Hepatic stellate cell (primary cell): ENCODE measurements at regions not wholly inside any gene's neighbourhood (a gene's known extent, or its start where the extent isn't known, plus 50 kb on each side); places are given as distances from the start of the nearest gene placed in this dataset.
"Not testable (repeated sequence)": the region's sequence is repeated elsewhere in the genome, so short reads cannot be mapped to it uniquely, and the experiment has no call there.

Source experiments
- DNase-seq: peaks from one replicate; pipeline ENCODE4 v3.0.0; 2011; ENCODE audit warnings: low spot score

DNA sequence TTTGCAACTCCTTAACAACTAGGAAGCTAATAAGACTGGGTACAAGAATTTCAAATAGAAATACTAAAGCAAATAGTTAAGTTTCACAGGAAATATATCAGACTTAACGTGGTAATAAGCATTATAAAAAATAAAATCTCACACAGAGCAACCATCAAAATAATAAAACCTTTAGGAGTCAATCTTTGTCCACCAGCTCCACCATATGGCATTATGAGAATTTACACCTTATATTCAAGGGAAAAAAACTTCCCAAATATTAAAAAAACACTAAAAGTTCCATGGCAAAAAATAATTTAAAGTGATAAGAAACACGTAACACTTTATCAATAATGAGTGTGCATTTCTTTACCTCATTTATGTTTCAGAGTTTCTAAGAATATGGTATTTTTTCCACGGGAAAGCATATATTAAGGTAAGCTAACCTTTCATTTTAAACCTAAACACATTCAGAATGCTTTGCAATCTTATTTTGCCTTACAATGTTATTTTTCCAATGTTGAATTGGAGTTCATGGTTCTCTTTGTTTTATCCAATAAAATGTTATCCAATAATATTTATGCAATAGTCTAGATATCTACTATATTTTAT is 423.2 kb upstream of the SGCG start:
- no peak for DNase-seq

DNA sequence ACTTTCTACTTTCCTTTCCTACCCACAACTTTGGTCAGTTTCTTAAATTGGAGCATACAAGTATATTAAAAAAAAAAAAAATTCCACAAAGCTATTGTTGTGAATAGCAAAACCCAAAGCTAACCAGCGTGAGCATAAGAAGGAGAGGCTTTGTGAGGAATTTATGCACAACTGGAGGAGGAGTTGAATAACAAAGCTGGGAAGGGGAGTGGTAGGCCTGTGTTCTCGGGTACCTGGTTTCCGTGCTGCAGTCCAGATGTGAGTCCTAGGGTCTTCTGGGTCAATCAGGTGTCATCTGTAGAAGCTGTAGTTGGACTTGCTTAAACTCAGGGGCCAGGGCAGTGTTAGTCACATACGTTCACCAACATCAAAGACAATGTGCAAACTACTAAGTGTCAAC is 422.5 kb upstream of the SGCG start:
- DNase-seq: no peak

DNA sequence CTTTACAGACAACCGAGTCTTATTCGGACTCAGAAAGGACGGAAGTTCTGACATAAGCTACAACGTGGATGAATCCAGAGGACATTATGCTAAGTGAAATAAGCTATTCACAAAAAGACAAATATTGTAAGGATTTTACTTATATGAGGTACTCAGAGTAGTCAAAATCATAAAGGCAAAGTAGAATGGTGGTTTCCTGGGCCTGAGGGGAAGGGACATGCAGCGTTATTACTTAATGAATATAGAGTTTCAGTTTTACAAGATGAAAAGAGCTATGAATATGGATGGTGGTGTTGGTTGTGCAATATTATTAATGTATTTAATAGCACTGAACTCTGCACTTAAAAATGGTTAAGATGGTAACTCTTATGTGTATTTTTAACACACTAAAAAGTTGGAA is 419.1 kb upstream of the SGCG start:
- no peak for DNase-seq

DNA sequence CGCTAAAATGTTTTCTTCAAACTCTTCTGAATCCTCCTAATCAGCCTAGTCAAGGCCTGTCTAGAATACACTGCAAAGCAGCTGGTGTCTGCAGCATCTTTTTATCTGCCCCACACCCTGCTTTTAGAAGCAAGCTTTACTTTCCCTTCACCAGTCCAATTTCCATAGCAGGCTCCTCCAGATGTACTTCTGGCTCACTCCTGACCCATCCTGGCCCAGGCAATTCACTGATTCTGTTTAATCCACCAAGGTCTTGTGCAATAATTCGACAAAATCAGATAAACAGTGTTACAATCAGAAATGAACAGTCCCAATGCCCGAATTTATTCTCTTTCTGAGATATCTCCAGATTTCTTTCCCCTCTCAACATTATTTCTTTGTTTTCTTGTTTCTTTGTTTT is 415.2 kb upstream of the SGCG start:
- DNase-seq: no peak

DNA sequence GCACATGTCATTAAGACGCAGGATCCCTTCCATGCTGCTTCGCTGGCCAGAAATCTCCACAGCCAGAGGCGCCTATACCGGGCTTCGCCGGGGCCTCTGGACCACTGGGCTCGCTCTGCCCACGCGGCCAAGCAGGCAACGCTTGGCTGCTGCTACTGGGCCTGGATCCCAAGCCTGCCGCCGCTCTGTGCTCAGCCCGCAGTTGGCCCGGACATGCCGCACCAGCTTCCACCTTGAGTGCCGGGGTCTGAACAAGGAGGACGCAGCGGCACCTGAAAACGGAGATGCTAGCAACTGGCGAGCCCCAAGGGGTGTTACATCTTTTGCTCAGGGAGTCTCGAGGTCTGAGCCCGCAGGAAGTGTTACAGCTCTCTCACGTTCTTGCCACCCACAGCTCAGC is 409.9 kb upstream of the SGCG start:
- DNase-seq: no peak

DNA sequence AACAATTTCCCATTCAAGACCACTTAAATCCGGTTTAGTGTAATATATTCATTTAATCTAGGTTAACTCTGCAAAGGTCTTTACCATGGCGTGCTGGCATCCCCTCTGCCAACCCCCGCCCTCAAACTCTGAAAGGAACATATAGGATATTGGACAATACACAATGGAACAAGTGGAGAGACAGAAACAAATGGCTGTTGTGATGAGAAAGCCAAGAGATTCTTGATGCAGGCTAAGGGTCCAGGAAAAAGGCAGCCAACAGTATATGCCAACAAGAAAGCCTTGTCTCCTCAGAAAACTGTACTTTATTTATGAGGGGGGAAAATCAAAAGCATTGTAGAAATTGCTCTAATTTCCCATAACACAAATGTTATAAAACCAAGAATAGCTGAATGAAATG is 407.3 kb upstream of the SGCG start:
- DNase-seq: no peak

DNA sequence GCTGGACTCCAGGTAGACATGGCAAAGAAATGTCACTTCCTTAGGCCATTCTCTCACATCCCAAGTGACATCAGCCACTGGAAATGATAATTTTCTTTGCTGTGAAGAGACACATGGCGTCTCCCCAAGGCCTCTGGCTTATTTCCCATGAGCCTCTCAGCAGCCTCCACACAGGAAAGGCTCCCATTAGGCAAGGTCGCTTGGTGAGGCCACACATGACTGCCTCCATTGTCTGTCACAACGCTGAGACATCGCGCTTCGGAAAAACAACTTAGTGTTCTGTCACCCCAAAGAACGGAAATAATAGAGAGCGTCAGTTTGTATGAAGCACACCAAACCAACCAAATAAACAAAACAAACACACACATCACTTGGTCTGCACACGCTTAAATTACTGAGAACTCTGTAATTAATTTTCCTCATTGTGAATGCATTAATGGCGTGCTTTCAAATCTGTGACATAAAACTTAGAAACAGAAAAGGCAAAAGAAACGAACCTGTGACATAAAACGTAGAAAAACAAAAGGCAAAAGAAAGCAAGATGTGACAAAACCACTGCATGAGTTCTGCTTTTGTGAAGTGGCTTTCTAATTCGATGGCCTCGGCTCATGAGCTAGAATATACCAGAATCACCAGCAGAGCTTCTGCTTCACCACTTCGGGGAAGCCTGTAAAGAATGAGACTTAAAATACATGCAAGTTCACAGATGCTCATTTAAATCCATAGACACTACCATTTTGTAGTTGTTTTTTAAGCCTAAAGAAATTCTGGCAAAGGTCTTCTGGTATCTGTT is 404.2 kb upstream of the SGCG start:
- DNase-seq: no peak

DNA sequence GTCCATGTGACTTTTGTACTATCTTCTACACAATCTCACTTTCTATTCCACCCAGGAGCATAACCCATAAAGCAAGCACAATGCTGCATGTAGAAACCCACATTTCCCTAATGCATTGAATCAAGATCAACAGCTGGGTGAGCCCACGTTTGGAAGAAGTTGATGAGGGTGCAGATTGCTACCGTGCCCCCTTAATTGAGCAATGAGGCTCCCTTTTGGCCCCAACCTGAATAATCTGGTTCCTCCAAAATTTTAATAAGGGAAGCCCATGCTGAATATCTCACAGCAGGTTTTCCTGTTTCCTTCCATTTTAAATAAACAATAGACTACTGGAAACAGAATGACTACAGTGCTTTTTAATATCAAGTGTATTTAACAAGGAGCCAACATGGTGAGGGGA is 403.6 kb upstream of the SGCG start:
- DNase-seq: no peak

DNA sequence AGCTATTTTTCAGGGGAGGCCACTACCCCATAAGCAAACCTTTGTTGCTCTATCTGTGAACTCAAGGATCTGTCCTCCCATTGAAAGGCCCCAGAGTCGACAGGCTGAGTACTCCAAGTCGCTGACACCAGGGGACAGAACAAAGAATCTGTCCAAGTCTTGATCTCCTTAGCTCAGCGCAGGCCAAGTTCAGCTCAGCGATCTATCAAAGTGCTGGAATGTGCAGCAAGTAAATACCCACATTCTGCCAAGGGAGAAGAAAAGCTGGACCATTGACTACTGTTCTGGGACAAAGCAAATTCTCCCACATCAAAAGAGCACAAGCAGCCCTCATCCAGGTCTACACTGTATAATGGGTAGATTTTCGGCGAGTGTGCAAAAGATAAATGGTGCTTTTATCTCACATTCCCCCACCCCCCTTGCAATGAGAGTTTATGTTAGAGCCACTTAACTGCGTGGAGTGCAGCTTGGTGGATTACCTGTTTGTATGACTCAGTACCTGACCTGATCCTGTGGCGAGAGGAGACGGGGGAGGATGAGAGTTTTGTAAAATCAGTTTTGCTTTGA is 391.7 kb upstream of the SGCG start:
- DNase-seq: no peak

DNA sequence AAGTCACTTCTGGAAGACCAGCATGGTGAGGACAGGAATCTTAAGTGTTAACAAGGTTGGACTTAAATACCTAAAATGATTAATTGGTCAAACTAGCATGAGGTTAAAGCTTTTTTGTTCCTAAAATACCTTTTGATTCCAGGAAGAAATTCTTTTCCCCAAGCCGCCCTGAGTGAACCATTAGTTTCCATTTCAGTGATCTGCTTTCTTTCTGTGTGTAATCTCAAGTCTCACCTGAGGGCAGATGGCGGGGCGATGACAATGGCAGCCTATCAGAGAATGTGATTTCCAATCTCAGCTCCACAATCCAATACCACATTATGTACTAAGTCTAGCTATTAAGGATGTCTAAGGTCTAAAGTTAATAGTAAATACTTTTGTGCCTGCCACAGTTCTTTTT is 390.9 kb upstream of the SGCG start:
- no peak for DNase-seq

DNA sequence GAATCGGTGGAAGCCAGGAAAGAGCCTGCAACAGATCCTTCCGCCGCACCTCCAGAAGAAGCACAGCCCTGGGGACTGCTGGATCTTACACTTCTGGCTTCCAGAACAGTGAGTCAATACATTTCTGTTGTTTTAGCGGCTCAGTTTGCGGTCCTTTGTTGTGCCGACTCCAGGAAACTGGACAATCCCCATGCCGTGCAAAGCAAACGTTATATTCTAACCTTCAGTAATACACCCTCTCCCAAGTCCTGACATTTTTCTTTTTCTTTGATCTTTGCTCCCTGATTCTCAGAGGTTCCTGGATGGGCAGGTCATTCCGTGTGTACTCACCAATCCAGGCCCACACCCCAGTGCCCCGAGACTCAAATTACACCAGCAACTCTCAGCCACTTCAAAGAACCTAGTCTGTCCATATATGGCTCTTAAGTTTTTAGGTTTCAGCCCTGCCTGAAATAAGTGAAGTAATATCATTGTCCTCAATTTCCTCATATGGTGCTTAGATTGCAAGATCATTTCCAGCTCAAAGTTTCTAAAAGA is 387.1 kb upstream of the SGCG start:
- no peak for DNase-seq

DNA sequence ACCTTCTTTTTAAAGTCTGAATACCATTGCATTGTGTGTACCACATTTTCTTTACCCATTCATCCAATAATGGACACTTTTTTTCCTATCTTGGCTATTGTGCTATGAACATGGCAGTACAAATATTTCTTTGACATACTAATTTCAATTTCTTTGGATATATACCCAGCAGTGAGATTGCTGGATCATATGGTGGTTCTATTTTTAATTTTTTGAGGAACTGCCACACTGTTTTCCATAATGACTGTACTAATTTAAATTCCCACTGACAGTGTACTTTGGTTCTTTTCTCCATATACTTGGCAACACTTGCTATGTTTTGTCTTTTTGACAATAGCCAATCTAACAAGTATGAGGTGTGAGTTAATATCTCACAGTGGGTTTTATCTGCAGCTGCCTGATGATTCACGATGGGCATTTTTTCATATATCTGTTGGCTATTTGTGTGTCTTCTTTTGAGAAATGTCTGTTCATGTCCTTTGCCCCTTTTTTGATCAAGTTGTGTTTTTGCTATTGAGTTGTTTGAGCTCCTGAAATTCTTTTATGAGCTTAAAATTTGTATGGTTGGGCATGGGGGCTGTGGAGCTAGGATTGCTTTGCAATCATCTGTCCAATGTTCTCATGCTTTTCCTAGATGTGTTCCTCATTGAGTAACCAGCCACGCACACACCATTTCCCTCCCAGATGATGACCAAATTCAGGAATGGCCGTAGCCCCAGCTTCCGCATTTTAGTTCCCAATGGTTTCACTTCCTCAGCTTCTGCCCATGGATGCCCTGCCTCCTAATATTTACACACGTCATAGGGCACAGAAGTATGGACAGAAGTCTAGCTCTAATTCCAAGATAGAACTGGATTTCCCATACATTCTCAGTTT is 380.0 kb upstream of the SGCG start:
- no peak for DNase-seq

DNA sequence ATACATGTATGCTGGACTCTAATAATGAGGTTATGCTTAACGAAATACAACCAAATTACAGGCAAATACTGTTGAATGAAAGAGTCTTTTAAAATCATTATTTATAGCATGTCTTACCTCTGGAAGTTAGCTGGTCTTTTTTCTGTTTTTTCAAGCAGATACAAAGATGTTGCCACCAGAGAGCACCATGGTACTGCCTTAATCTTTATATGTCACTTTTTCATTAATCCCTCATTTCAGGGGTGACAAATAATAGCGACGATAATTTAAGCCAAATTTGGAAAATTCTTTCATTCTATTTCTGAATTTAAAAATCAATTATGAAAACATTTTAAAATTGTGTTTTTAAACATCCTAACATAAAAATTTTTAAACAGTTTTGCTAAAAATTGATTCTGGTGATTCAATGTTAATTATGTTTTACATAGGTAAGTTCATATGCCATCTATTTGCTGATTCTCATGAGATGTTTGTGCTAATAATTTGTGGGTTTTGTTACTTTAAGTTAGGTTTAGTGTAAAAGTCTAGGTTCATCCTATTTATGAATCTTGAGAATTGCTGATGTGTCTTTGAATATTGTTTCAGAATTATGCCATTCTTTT is 379.3 kb upstream of the SGCG start:
- DNase-seq: no peak

DNA sequence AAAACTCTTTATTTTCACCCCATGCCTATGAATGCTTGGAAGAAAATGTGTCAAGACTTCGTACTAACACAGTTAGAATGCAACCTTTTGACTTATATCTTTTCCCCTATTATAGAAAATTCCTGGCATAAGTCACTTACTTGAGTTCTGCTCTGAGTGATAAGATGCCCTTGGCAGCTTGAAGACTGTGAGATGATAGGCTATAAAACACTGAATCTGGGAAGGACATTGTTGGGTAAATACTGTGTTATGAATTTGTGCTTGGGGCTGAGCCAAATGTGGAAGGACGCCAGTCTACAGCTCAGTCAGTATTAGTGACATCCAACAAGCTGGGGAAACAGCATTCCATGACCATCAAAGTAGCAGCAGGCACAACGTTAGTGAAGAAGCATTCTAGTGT is 368.0 kb upstream of the SGCG start:
- no peak for DNase-seq

DNA sequence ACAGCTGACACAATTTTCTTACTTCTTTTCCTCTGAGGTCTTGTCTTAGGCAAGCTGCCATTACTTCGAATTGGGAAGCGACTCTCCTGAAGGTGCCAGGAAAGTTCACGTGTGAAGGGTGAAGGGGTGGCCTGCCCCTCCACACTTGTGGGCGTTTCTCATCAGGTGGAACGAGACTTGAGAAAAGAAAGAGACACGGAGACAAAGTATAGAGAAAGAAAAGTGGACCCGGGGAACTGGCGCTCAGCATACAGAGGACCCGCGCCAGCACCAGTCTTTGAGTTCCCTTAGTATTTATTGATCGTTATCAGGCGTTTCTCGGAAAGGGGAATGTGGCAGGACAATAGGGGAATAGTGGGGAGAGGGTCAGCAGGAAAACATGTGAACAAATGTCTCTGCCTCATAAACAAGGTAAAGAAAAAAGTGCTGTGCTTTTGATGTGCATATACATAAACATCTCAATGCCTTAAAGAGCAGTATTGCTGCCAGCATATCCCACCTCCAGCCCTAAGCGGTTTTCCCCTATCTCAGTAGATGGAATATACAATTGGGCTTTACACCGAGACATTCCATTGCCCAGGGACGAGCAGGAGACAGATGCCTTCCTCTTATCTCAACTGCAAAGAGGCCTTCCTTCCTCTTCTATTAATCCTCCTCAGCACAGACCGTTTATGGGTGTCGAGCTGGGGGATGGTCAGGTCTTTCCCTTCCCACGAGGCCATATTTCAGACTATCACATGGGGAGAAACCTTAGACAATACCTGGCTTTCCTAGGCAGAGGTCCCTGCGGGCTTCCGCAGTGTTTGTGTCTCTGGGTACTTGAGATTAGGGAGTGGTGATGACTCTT is 367.0 kb upstream of the SGCG start:
- DNase-seq: not testable (repeated sequence)

DNA sequence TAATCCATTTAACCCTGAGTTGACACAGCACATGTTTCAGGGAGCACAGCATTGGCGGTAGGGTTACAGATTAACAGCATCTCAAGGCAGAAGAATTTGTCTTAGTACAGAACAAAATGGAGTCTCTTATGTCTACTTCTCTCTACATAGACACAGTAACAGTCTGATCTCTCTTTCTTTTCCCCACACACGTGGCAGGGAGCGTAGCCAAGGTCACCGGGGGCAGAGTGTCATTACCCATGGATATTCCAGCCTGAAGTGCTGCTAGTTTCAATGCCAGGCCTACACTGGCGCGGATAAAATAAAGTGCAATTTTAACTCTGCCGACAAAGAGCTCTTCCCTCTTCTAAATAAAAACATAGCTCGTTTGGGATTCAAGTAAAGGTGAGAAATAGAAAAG is 366.3 kb upstream of the SGCG start:
- not testable (repeated sequence) for DNase-seq

DNA sequence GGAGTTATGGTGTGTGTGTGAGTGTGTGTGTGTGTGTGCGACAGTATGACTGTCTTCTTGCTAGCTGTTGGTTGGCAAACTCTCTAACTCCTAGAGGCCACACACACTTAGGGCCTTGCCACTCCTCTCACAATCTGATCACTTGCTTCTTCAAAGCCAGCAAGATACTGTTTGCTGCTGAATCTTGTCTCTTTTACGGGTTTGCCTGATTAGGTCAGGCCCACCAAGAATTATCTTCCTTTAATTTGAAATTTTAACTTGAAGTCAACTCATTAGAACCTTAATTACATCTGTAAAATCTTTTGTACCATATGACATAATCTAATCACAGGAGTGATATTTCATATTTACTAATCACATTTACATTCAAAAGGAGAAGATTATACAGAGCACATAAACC is 359.2 kb upstream of the SGCG start:
- no peak for DNase-seq

DNA sequence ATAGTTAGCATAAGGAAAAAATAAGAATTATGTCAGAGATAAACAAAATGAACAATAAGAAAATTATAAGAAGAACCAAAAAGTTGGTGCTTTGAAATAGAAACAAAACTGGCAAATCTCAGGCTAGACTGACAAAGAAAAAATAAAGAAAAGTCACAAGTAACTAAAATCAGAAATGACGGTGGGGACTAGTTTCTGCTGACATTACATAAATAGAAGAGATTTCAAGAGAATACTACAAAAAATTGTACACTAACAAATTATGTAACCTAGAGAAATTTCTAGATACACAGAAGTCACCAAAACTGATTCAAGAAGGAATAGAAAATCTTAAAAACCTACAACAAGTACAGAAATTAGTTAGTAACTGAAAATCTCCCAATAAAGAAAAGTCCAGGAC is 355.6 kb upstream of the SGCG start:
- DNase-seq: no peak

DNA sequence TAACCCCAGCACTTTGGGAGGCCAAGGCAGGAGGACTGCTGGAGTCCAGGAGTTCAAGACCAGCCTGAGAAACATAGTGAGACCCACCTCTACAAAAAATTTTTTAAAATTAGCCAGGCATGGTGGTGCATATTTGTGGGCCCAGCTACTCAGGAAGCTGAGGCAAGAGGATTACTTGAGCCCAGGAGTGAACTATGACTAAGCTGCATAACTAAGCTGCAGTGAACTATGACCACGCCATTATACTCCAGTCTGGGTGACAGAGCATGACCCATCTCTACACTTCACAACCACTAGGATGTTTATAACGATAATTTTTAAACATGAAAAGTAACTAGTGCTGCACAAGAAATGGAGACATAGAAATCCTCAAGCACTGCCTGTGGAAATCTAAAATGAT is 352.7 kb upstream of the SGCG start:
- DNase-seq: no peak

DNA sequence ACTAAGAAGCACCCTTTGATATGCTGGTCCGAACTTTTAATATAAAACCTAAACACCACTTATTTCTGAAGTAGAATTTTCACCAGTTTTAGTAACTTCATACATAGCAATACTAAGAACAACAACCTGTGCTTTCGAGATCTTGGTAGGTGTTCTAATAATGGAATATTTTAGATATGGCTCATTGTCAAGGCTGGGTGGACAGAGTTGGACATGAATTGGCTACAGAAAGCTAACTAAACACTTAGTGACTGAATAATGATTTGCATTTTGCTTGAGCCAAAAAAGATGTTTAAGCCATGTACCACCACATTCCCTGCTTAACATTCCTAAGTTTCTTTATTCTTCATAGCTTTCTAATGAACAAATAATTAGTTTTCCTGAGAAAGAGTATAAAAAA is 344.3 kb upstream of the SGCG start:
- no peak for DNase-seq

DNA sequence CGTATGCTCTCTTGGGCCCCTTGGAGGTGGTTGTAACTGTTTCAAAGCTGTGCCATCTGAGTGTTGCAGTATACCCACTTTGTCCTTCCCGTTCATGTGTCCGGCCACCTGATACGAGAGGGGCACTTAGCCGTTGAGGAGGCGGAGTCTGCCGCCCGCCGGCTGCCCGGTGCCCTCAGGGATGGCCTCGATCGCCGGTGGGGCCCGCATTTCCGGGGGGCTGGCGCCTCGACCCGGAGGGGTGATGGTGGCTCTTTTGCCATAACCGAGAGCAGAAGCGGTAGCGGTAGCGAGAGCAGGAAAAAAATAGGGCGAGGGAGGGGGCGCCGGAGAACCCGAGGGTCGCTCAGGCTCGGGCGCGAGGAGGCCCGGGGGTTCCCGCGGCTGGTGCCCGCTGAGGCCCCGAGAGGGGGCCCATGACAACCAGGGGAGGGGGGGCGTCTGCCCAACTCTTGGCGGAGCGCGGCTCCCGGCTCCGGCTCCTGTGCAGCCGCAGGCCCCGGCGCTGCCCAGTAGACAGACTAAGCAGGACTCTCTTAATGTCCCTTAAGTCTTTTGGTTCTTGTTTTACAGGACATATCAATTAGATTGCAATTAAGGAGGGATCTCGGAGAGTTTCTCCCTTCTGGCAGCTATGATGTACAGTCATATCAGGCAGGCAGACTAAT is 342.7 kb upstream of the SGCG start:
- no peak for DNase-seq
